NCI-H2029 treated with DMSO at 0.1 percent for 48 hours (cell line): ENCODE measurements at regions not wholly inside any gene's neighbourhood (a gene's known extent, or its start where the extent isn't known, plus 50 kb on each side); places are given as distances from the start of the nearest gene placed in this dataset.

Source experiments
- DNase-seq: peaks from one replicate; lab custom pipeline; 2025; lab: John Stamatoyannopoulos, UW

DNA sequence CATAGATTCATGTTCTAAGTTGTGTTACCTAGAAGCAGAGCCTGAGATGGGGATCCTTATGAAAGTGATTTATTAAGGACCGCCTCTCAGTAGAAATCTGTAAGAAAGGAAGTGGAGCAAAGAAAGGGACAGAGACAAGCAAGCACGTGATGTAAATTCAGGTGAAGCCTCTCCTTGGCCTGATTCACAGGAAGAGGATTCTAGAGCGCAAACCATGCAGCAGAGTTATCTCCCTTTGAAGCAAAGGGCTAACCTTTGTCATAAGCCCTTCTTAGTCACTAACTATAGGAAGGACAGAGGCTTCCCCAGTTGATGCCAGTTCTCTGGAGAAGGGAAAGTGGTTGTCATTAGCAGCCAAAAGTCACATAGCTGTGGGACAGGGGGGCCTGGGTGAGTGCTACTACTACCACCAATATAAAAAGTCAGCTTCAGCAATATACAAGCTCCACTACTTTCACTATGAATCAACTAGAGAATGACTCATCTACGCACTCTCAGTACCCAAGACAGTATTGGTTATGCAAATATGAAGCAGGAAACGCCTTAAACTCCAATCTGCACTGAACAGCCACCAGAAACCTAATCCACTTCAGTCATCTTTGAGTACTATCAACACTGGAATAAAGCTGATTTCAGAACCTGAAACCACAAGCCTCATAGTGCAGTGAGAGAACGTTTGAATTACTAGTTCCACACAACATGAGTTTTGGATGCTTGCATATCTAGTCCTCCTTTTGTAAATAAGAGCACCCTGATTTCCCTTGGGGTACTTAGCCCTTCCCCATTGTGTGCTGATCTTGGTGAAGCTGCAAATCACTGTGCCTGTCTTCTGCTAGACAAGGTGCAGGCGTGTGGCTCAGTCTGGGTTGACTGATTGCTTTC, 162.7 kb downstream of the ZNF608 start:
- DNase-seq: peak; percentile 95

DNA sequence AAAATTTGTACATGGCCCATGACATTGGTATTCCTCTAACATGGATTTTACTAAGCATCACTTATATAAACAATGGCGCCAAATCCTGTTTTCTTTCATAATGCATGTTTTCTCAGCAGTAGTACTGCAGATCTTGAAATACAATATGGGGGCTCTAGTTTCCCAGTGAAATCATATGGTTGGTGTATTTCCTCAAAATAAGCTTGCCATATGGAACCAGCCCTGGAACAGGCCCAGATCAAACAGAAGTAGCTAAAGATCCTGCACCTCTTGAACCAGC, 163.9 kb downstream of the ZNF608 start:
- DNase-seq: no peak

DNA sequence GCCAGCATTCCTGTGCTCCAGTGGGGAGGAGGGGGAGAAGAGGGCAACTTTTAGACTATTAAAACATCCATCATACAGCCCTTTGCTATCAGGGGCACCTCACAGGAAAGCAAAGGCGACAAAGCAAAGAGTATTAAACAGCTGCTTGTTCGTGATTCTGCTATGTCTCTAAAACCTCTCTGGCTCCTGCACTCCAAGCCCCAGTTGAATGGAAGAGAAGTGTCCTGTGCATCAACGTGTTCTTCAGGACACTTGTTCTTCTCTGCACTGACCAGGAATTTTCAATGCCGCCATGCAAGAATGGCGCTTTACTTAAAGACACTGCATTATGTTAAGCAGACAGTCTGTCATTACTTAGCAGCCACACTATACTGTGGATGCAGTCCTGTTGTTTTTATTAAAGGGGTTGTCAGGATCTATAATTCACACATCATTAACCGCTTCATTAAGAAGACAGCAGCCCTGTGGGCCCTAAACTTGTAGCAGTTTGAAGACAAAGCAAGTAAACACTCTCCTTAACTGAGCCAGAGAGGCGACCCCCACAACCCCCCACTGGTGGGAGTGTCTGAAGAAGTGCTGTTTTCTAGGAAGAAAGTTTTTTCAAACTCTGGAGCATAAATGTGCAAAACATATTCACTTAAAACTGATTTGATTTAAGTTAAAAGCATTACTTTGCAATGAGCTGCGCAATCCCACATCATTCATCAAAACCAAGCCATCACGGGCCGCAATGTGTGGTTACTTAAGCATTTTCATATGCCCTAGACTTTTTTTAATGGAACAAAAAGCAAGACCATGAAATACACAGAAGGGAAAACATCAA, 164.5 kb downstream of the ZNF608 start:
- no peak for DNase-seq

DNA sequence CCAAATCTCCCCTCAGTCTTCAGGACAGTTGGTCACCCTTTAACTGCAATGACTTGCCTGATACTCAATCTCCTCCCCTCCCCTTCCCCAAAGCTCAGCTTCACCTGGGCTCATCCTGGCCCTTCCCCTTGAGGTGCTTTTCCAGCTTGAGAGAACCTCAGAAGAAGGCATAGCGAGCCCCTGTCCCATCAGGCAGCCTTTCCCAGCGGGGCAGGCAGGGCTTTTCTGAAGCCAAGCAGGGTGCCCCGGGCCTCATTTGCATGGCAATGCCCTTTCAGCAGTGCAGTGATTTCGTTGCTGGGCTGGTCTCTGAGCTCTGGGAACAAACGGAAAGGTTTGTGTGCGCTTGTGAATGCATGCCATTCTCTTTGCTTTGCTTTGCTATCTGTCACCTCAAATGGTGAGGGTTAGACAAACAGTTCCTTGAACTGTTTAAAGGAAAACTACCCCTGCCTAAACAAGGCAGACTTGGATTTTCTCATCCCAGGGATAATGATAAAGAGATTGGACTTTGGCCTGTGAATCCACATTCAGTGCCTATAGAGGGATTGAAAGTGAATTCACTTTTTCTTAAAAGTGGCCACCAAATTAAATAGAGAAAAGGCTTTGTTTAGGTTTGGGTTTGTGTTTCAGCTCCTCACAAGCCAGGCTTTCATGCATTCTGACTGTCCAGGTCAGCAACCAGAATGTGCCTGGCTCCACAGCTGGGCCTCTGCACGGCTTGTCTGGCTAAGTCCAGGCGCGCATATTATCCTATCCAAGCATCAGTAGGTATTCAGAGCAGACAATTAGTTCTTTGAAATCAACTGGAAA, 165.3 kb downstream of the ZNF608 start:
- DNase-seq: no peak

DNA sequence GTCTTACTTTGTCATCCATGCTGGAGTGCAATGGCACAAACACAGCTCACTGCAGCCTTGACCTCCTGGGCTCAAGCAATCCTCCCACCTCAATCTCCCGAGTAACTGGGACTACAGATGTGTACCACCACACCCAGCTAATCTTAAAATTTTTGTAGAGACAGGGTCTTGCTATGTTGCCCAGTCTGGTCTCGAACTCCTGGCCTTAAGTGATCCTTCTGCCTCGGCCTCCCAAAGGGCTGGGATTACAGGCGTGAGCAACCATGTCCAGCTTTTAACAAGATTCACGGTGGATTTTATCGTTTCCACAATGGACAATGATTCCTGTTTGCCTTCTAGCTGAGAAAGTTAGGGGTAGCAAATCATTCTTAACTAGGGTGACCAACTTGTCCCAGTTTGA, 165.9 kb downstream of the ZNF608 start:
- no peak for DNase-seq

DNA sequence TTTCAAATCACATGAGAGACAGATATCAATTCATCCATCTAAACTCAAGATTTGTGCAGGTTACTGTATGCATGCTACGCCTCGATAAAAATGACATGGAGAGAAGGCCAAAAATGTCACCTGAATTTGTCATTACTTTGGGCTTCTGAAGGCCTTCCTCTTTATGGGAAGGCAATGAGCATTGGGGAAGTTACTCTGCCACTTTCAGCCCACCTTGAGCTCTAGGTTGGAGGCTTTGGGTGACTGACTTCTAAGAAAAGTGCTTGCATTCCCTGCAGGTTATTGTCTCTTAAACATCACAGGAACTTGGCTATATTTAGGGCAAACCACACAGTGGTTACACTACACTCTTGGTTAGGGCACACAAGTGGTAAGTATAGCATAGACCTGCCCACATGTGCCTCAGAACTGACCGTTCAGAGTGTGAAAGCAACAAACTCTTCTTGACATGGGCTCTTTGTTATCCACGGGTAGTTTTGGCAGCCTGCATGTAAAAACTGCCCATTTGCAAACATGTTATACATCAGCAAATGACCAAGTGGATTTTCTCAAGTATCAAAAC, 169.5 kb downstream of the ZNF608 start:
- DNase-seq: no peak

DNA sequence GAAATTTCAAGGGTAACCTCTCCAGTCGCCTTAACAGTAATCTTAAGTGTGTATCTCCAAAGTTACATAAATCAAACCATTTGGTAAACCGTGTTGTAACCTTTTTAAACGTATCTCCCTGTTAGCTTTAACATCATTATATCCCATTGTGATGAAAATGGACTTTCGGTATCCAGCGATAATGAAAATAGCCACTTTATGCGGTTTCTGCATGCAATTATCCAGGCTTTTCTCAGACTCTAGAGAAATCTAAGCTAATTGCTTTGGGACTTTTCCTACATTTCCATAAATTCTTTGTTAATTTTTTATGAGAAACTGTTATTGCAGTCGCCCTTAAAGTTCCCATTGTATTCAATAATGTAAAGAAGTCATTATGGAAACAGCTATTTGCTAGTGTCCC, 170.7 kb downstream of the ZNF608 start:
- DNase-seq: no peak

DNA sequence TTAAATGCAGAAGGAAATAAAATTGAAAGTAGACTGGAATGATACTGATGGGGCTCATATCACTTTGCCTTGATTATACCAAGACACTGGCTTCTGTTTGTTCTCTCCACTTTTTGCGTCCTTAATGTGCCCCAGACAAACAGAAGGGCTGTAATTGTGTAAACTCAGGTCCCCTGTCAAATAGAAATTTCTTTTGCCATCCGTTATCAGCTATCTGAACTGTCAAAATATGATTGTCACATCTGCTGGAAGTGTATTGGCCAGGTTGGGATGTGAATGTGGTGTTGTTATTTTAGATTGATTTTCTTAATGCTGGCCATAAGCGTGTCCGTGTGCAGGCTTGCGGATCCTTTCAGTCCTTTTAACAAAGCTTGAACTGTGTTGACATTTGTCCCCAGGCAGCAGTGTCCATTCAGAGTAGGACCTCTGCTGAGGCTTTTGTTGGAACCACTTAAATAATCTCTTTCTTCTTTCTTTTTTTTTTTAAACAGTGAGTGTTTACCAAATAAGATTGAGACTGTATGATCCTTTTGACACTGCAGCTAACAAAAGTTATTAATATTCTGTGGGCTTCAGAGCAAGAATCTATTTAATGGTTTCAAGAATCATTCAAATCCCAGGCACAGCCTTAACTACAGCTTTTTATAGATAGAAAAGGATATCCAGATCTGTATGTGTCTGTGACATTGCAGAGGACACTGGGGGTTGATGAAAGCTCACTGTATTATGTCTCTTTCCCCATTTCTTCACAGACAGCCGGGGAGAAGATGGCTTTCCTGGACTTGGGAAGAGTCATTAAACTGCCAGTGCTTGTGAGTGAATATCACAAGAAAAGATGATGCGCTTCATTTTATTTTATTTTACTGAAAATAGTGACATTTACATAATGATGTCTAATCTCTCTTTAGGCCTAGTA, 171.7 kb downstream of the ZNF608 start:
- no peak for DNase-seq

DNA sequence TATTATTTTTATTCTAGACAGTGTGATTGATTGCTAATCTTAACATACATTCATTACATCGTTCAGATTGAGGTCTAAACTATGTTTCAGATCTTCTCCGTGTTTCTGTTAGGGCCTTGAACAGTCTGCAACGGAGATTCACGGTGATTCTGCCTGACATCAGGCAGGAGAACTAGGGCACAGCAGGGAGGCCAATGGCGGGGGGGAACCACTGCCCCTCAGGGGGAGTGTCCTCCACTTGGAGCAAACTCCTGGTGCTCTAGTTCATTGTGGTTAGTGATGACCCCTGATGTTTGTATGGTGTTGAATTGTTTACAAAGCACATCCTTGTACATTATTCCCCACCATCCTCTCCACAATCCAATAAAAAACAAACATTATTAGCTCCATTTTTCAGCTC, 173.5 kb downstream of the ZNF608 start:
- peak; percentile 28 for DNase-seq

DNA sequence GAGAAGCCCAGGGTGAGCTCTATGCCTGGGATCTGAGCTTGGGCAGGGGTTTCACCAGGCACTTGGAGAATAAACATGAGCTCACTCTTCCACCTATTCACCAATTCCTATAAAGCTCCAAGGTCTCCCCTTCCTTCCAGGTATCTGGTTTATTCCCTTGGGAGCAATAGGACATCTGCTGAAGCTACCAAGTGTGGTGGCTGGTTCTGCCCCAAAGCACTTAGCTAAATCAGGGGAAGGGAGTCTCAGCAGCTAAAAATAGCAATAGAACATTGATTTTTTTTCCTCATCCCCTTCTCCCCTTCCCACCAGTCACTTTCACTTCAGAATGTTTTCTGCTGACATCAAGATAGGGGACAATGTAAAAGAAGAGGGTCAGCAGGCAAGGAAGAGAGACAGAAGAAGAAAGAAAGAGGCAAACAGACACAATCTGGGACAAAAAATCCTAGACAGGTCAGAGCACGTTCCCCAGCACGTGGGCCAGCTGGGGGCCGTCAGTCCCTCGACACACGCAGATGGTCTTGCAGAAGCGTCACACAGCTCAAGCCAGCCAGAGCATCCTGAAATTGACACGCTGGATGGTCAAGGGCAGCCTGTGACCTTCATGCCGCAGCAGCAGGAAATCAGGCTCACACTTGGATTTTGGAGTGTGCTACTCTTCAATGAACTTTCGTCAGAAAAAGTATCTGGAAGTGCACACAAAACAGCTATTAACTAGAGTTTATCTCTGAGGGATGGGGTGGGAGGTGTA, 176.0 kb downstream of the ZNF608 start:
- DNase-seq: no peak

DNA sequence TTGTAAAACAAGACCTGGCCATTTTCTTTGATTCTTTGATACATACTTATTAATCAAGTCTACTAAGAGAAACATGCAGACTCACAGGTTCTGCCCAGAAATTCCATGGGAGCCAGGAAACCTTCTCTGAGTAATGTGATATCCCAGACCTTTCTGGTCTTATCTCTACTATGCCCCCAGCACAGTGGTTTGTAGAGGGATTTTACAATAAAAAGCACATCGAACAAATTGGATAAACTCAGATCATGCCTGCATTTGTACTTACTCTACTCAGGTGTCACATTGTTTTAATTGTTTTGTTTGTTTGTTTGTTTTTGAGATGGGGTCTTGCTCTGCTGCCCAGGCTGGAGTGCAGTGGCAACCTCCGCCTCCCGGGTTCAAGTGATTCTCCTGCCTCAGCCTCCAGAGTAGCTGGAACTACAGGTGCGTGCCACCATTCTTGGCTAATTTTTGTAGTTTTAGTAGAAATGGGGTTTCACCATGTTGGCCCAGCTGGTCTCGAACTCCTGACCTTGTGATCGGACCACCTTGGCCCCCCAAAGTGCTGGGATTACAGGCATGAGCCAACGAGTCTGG, 179.5 kb downstream of the ZNF608 start:
- no peak for DNase-seq

DNA sequence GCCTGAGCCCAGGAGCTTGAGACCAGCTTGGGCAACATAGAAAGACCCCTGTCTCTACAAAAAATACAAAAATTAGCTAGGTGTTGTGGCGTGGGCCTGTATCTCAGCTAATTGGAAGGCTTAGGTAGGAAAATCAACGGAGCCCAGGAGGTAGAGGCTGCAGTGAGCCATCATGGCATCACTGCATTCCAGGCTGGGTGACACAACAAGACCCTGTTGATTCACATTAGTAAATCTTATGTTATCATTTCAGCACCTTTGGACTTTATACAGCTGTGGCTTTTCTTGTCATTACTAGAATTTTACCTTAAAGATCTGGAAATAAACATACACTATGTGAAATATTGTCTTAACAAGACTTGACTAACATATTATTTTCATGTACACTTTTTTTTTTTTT, 185.0 kb downstream of the ZNF608 start:
- DNase-seq: no peak

DNA sequence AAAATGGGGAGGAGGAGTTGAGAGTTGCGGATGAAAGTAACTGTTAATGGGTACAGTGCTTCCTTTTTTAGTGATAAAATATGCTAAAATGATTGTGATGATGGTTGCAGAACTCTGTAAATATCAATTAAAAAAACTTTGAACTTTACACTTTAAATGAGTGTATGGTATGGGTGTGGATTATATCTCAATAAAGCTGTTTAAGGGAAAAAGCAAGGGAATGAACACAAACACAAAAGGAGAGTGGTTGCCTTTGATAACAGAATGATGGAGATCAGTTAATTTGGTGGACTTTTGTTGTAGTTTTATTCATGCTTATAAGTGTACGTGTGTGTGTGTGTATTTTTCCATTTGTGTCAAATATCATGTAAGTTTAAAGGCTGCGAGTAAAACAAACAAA, 186.1 kb downstream of the ZNF608 start:
- no peak for DNase-seq

DNA sequence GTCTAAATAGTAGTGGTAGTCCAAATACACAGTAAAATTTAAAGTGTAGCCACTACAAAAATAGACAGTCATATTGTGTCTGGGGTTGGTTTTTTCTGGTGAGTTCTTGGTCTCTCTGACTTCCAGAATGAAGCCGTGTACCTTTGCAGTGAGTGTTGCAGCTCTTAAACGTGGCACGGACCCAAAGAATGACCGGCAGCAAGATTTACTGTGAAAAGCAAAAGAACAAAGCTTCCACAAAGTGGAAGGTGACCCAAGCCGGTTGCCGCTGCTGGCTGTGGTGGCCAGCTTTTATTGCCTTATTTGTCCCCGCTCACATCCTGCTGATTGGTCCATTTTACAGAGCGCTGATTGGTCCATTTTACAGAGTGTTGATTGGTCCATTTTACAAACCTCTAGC, 188.7 kb downstream of the ZNF608 start:
- DNase-seq: no peak

DNA sequence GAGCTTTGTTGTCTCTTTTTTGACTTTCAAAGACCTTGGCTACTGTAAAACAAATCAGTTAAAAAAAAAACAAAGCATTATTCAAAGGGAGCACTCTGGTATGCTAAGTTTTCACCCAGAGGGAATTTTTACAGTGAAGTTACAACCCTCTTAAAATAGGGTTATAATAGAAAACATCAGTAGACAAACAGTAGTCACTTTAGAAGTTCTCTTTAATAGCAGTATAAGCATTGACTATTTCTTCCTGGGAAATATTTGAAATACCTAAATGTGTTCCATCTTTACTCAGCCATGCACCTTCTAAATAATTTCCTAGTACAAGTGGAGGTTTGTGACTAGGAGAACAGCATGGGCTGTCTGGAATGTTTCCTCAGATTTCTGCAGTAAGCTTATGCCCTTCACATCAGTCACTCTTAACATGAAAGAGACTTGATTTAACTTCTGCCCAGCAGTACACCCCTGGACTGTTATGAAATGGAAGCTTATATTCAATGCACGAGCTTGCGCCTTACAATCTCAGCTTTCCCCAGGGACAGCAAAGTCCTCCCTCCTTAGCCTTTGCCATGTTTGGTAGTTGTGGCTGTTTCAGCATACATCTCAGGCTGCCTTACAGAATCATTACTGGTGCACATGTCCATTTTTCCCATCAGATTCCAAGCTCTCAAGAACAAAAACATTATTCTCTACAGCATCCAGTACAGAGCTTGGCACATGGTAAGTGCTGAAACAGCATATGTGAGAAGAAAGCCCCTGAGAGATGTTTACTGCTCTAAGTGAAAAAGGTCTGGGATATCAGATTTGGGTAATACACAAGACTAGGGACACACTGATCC, 191.5 kb downstream of the ZNF608 start:
- DNase-seq: no peak

DNA sequence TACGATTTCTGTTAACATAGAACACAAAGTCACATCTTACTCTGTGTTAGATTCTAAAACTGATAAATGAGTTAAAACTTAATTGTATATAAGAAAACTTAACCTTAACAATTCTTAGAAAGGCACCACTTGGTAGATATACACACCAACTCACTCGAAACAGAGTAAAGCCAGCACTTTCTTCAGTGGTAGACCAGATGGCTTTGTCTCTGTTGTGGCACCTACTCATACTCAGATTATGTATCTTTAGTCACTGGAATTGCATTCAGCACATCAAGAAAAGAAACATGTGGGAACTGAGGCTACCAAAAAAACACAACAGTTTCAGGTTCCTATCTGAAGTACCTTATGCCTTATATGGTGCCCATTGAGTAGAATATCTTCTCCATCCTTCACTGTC, 192.5 kb downstream of the ZNF608 start:
- DNase-seq: no peak

DNA sequence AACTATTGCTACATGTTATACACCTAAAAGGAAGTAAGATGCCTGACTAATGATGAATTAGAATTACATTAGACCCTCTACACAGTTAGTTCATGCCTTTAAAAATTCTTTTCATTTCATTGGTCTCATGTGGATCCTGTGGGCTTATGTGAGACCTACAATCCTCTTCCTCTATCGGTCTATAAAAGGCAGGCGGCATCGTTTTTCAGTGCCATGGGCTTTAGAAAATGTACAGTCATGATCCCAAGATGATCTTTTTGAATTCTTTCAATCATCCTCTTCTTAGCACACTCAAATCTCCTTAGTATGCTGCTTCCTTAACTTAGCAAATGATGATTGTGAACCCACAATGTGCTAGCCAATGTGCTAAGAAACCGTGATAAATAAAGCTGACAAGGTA, 193.9 kb downstream of the ZNF608 start:
- no peak for DNase-seq

DNA sequence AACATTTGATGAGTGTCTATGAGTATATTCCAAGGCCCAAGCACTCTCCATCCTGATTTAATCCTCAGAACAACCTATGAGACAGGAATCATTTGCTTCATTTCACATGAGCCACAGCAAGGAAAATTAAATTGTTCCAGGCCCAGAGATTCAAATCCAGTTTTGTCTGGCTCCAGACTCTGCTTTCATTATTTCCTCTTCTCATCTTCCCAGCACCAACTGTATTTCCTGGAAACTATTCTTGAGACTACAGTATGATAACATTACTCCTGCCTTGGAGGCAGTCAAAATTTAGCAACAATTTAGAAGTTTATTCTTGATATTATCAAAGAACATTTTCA, 194.5 kb downstream of the ZNF608 start:
- DNase-seq: no peak

DNA sequence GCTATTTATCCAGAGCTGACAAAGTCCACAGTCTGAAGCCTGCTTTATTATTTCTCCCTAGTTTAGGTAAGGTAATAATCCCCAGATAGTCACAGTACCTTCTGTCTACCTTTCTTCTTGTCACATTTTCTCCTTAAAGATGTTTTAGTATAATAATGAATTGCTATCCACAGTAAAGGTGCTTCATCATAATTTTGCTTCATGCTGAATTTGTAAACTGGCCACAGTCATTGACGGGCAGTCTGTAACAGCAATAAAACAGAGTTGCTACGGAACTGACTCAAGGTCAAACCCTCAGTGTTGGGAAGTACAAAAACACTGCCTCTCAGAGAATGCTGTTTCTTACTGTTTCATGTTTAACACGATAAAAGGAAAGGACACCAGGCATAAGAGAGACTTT, 195.7 kb downstream of the ZNF608 start:
- no peak for DNase-seq
